HG02885 (cell line): ENCODE measurements at regions not wholly inside any gene's neighbourhood (a gene's known extent, or its start where the extent isn't known, plus 50 kb on each side); places are given as distances from the start of the nearest gene placed in this dataset.
"Not testable (repeated sequence)": the region's sequence is repeated elsewhere in the genome, so short reads cannot be mapped to it uniquely, and the experiment has no call there.

ENCODE experiments used
- ATAC-seq: cut with Tn5 transposase; IDR thresholded peaks from one replicate; pipeline ENCODE4 v1.9.1; 2021; ENCODE audit warnings: mild to moderate bottlenecking; ENCODE audit not compliant: unreplicated experiment, poor library complexity

DNA sequence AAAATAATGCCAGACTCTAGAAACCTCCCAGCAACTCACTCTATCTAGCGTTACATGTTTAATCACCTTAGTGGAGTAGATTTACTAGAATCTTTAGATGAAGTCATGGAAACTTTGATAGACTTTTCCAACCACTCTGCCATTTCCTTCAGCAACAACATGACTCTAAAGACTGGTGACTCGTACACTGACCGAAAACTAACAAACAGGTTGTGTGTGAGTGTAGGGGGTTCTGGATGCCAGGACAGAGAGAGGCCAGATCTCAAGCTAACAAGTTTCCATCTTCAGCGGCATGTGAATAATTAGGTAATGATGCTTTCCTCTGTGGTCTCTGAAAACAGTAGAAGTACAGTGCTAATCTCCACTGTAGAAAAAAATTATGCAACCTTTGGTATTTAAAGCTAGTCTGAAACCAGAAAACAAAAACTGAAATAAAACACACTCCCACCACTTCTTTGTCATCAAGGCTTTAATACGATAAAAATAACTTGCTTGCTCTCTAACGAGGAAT is 286.4 kb downstream of the PRDM5 start:
- ATAC-seq, result no peak

DNA sequence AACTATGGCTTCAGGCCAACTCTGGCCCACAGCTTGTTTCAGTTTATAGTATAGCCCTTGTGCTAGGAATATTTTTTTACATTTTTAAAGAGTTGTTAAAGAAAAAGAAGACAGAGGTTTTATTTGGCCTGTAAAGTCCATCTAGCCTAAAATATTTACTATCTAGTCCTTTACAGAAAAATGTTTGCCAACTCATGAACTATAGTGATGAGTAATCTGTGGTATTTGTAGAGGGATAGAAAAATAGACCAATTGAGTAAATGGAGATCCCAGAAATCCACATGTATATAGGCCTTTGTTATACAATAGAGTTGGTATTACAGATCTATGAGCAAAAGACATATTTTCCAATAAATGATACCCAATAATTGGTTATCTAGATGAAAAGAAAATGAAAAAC is 288.7 kb downstream of the PRDM5 start:
- no peak for ATAC-seq

DNA sequence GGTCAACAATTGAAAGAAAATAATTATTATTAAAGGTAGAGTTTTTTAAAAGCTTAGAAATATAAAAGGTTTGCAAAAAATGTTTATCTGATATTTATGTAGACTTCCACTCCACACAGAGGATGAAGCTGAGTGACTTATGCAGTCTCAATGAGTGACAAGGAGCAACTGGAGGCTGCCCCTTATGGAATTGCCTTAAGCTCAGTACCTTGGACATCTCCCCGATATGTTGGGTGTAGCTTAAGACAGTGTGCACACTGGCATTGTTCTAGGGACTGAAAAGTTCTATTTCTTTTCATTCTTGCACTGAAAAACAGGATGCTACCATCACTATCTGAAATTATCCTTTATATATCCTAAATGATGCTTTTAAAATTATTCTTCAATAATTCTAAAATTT is 292.1 kb downstream of the PRDM5 start:
- ATAC-seq, result no peak

DNA sequence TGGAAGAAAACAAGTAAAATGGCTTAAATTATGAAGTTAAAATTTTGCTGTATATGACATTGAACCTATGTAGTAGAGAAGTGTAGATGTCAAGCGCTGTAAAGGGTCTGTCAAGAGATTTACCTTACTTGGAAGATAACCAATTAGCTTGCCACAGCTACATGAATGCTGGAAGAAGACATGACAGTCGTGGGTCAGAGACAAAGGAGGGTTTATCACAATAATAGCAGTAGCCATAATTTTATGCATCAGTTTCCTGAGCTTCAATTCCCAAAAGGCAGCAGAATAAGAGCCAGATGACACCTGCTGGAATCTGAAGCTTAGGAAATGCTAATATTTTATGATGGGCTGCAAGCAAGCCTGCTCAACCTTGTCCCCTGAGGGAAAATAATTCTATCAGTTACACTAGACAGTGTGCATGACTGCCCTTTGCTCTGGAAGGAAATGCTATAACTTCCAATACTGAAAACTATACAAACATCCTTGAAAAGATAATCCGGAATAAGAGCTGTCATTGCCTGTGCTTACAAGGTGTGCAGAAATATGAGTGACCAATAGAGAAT is 292.9 kb downstream of the PRDM5 start:
- no peak for ATAC-seq

DNA sequence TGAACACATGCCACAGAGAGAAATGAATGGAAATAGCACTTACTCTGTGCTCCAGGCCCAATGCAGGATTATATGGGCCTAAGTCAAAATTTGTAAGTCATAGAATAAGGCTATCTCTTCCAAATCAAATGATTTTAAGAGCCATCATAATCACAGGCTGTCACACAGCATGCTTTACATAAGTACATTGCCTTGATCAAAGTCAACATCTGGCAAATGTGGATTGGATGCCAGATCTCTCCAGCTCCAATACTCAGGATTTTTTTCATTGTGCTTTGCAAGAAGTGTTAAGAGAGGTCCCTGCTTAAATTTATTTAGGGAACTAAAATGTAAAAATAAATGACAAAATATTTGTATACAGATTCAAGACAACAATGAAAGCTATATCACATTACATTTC is 299.9 kb downstream of the PRDM5 start:
- no peak for ATAC-seq

DNA sequence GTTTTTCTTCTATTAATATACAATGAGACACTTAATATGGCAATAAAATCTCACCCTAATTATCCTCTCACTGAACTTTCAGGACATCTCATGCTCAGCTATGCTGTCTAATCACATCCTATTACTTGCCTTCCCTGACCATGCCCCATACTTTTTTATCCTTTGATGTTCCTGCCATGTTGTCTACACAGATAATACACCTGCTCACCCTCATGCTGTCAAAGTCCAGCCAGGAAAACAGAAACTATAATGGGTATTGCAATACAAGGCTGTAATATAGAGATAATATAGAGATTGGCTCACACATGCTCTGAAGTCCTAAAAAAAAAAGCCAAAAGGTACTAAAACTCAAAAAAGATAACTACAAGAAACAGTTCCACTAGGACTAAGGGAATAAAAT is 305.4 kb downstream of the PRDM5 start:
- no peak for ATAC-seq

DNA sequence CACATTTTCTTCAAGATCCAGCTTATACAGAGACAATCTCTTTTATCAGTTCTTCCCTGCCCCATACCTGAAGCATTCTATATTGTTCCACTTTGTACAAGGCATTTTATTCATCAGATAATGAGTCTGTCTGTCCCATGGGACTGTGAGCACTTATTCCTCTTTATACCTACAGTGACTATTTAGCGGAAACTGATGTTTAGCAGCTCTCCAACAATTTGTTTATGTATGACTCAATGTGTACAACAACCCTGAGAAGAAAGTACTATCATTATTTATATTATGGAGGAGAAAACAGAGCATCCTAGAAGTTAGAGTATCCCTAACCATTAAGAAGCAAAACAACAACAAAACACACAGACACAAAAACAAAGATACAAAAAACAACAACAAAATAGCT is 306.5 kb downstream of the PRDM5 start:
- no peak for ATAC-seq

DNA sequence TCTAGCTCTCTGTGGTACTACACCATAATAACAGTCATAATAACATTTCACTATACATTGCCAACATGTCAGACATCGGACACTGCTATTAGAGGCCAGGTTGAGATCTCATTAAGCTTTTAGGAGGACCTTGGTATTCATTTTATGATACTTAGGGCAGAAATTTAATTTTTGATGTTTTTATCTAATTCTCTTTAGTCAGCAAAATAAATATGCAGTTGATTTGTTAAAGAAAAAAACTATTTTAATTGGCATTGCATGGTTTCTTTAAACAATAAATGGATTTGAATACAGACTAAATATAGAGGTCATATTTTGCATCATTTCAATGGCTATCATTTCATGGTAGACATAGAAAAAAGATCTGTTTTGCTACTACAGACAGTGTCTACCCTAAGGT is 308.7 kb downstream of the PRDM5 start:
- no peak for ATAC-seq

DNA sequence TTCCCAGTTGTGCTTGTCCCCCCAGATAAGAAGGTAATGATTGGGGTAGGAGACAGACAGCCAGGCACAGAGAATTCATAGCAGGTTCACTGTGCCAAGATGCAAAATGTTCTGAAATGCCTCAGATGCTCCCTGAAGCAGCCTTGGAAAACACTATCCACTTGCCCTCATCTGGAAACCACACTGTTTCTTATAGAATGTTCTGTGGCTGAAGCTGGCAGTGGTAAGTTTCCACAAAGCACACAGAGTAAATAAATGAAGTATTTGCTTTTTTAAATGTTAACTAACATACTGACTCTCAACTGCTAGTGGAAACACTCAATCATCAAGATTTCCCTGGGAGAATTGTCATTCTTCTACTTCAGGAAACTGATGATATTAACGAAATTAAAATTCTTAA is 311.4 kb downstream of the PRDM5 start:
- no peak for ATAC-seq

DNA sequence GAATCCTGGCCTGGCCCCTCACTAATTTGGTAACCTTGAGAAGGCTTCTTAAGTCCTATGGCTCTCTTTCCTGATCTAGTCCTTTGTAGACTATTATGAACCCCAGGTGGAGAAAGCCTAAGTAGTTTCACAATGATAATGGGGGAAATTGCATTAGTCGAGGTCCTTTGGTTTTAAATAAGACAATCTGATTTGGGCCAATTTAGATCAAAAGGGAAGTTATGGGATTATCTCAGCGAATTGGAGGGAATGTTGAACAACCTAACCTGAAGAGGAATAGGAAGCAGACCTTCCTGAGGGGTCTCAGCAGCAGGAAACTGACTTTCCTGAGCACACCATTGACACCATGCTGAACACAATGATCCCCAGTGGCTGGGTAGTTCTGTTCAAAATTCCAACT is 331.5 kb downstream of the PRDM5 start:
- no peak for ATAC-seq

DNA sequence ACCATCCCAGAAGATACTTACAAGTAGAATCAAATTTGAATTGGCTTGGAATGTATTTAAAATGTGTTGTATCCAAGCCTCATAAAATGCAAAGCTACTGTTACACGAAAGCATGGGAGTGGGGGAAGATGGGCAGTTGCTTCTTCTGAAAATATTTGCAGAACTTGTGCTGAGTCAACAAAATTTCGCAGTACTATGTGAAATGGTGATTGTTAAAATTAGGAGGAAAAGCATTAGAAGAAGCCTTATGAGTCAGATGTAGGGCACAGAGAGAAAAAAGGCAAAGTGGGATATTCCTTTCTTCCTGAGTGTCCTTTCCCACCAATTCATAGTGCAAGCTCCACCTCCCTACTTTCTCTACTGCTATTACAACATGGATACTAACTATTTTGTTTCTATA is 332.7 kb downstream of the PRDM5 start:
- ATAC-seq, result no peak

DNA sequence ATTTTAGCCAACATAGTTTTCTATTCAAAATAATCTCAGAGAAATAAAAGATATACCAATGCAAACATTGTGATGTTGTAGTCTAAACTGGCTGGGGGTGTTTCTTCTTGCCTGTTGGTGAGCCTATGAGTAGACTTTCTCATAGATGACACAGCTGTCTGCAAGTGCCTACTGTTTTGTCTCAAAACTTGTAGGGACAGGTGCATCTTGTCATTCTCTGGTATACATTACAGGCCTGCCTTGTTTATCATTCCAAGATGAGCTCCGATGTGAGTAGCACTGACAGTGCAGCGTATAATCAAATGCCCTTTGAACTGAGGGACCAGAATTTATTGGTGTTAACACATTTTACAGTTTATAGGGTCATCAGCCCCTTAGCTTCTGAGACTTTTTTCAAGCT is 353.8 kb downstream of the PRDM5 start:
- no peak for ATAC-seq

DNA sequence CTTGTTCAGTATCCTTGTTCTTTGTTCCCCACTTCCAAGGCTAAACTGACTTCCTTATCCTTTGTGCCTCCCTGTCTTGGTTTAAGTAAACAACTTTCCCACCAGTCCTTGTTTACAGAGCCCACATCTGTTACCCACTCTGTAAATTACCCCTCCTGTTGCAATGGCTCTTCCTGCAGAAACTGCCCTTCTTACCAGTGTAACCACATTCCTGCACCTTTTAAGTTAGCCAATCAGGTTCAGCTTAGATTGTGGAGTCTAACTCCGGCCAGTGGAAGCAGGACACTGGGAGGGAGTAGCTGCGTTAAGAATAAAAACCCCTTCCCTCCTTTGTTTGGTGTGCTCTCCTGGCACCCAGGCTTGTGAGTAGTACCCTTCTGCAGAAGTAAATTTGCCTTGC is 360.9 kb downstream of the PRDM5 start:
- ATAC-seq, result no peak

DNA sequence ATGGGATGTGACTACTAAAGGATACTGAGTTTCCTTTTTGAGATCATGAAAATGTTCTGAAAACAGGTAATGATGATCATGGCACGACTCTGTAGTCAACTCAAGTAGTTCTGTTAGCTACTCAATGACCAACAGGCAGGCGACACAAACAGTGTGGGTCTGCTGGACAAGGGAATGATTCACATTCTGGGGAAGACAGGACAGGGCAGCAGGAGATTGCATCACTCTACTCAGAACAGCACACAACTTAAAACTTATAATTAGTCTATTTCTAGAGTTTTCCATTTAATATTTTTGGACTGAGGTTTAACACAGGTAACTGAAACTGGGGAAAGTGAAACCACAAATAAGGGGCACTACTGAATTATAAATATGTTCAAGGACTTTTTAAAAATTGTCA is 365.2 kb downstream of the PRDM5 start:
- ATAC-seq, result no peak

DNA sequence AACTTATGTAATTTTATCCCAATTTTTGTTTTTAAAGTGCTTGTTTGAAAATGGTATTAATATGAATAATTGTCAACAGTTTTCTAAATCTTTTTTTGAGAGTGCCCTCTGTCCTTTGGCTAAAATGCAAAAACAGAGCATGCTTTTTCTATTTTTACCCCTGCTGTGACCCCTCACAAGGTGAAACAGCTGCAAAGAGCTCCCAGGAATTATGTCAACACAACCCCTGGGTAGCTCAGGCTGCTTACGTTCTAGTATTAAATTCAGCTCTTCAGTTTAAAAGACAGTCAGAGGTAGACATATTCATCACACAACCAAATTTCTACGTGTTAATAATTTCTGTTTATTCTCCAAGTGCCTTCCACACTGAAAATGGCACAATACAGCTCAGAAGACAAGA is 367.5 kb downstream of the PRDM5 start:
- ATAC-seq, result no peak

DNA sequence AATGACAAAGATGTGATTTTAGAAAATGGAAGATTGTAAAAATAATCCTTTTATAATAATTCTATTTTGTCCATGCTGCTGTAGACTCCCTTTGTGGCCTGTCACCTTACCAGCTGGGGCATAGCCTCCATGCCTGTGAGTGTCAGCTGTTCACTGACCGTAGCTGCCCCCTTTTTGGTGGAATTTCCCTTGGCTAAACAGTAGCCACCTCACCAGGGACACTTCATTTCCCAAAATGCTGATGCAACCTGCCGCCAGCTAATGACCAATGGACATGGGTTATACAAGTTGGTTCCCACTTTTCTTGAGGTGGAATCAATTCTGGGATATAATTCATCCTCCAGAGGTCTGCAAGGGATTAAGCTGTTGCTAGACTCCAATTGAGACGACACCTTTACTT is 368.4 kb downstream of the PRDM5 start:
- no peak for ATAC-seq

DNA sequence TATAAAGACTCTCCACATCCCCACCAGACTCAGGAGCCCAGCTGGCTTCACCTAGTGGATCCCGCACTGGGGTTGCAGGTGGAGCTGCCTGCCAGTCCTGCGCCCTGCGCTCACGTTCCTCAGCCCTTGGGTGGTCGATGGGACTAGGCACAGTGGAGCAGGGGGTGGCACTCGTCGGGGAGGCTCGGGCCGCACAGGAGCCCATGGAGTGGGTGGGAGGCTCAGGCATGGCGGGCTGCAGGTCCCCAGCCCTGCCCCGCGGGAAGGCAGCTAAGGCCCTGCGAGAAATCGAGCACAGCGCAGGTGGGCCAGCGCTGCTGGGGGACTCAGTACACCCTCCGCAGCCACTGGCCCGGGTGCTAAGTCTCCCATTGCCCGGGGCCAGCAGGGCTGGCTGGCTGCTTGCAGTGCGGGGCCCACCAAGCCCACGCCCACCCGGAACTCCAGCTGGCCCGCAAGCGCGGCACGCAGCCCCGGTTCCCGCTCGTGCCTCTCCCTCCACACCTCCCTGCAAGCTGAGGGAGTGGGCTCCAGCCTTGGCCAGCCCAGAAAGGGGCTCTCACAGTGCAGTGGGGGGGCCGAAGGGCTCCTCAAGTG is 371.8 kb downstream of the PRDM5 start:
- not testable (repeated sequence) for ATAC-seq

DNA sequence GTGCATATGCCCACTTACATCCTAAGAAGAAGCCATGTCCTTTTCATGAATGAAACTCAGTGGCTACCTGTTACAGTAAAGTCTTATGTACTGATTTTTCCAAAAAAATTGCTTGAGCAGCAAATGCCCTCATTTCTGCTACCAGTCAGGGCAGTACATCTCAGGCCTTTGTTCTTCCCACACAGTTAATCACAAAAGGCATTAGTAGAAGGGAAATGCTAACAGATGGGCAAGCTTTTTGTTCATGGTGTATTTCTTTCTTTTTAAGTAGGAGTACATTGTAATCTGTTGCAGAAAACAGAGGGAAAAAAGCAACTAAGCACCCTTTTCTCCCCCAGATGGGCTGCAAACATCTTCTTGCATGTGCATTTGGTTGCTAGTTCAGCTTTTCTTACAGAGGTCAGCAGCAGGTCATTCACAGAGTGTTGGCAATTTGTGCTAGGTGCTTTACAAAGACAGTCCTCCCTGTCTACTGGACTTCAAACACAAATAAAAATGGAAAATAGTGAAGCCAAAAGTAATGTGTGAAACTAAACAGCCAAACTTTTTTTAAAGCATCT is 373.4 kb downstream of the PRDM5 start:
- no peak for ATAC-seq

DNA sequence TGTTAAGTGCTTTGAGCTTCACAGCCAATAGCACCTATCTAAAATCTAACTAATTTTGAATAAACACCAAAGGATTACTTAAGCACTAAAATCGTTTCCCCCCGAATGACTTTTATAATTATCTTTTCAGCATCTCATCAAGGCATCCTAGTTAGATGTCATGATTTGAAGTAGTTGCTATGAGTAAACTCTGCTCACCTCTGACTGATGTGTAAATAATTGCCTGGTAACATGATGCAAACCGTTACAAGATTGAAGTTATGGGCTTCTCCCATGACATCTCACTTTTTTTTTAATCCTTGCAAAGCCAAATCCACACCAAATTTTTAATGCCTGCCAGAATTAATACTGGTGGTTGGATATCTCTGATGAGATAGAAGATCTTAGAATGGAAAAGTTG is 377.1 kb downstream of the PRDM5 start:
- ATAC-seq, result no peak

DNA sequence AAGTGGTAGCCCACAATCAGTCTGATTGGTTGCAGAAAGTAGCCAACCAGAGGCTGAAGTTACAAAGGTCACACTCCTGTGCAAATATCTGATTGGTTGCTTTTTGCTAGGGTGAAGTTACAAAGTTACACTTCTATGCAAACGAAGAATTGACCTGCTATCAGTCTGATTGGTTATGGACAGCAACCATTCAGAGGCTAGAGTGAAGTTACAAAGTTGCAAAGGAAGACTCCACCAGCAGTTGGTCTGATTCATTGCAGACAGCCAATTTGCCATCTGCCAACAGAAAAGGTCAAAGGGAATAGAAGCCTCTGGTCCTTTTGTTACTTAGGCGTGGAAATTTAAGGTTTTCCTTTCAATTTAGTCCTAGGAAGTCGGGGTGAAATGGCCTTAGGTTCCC is 377.7 kb downstream of the PRDM5 start:
- no peak for ATAC-seq

DNA sequence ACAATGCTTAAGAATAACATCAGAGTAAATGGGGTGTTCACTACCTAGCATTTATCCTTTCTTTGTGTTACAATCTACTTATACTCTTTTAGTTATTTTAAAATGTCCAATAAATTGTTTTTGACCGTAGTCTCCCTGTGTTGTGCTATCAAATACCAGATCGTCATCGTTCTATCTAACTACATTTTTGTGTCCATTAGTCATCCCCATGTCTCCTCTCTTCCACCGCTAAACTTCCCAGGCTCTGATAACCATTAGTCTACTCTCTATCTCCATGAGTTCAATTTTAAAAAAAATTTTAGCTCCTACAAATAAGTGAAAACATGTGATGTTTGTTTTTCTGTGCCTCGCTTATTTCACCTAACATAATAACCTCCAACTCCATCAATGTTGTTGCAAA is 381.9 kb downstream of the PRDM5 start:
- no peak for ATAC-seq

DNA sequence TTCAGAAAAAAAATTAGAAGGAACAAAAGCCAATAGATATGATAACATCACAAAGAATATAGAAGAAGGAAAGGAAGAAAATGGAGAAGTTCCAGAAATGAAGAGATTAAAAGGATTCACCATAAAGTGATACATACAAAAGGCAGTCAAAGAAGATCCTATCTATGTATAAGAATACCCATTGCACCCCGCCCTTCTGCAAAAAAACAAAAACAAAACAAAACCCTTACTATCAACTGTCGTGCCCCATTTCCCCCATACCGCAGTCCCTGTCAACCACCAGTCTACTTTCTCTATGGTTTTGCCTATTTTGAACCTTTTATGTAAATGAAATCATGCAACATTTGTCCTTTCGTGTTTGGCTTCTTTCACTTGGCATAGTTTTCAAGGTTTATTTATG is 385.6 kb downstream of the PRDM5 start:
- ATAC-seq, result no peak
